GM19043 (cell line): ENCODE measurements at regions not wholly inside any gene's neighbourhood (a gene's known extent, or its start where the extent isn't known, plus 50 kb on each side); places are given as distances from the start of the nearest gene placed in this dataset.

Experiments used
- ATAC-seq: cut with Tn5 transposase; IDR thresholded peaks from one replicate; pipeline ENCODE4 v1.9.1; 2021; ENCODE audit warnings: low read depth; ENCODE audit not compliant: unreplicated experiment

DNA sequence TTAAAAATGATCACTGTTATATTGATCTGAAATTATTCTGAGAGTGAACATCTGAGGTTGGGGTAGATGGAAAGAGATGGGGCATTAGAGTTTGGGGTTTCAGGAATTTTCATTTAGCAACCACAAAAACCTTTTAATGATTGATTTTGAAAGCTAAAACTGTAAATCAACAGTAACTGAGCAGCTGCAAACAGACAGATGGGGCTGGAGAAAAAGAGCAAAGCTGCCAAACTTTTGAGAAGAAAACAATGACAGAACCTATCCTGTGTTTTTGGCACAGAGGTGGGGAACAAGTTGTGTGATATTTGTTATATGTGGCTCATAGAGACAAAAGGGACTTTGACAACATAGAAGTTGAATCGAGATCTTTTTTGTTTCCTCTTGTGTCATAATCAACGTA is 415.8 kb upstream of the DSEL start:
- ATAC-seq, result no peak

DNA sequence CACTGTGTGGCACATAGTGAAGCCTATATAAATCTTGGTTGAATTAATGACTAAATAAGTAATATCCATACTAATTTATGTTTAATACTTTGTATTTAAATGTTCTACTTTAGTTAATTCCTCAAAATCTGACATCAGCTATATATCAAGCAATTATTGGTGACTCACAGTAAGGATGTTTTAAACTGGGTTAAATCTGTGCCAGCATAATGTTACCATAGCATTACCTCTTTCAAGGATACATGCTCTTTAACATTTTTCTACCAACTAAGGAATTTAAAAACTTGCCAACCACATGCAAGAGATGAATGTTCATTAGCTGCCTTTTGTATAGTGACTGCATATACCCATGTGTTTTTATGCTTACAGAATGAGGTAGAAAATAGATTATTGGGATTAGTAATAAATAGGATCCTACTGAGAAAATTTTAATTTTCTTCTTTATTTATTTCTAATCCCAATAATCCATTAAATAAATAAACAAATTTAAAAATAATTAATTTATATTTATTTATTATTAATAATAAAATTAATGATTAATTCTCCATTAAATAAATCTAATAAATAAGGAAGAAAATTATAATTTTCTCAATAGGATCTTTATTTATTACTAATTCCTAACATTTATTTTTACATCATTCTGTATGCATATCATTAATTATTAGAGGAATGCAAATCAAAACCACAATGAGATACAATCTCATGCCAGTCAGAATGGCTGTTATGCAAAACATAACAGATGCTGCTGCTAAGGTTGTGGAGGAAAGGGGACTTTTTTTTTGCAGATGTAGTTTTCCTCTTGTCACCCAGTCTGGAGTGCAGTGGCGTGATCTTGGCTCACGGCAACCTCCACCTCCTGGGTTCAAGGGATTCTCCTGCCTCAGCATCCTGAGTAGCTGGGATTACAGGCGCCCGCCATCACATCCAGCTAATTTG is 410.7 kb upstream of the DSEL start:
- ATAC-seq, result no peak

DNA sequence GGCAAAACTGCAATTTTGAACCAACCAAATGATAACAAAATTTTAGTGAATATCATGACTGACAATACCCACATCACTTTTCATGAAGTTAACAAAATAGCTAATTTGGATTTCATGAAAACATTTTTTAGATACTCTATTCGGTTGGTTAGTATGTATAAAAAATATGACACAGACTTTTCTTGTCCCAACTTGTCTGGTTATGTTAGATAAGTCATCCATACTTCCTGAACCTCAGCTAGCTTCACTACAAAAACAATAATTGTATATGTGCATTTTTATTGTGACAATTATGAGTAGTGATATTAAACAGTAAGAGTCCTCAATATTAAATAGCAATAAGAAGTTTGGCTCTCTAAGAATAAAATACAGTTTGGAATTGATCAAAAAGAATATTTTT is 408.1 kb upstream of the DSEL start:
- ATAC-seq, result no peak

DNA sequence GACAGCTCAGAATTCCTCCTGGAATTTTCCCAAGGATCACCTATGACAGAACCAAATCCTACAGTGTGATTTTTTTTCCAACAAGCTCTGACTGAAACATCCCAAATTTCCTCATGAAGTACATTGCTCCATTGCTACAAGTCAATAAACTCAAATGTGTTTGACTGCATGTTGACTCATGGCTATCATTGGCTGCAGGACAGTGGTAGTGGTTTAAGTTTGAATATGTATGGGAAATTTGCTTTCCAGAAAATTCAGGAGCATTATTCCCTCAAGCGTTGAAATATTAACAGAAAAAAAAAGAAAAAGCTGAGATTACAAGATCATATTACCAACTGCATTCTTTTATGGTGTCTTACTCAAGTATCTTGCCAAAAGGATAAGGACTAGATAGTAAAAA is 402.8 kb upstream of the DSEL start:
- ATAC-seq, result no peak

DNA sequence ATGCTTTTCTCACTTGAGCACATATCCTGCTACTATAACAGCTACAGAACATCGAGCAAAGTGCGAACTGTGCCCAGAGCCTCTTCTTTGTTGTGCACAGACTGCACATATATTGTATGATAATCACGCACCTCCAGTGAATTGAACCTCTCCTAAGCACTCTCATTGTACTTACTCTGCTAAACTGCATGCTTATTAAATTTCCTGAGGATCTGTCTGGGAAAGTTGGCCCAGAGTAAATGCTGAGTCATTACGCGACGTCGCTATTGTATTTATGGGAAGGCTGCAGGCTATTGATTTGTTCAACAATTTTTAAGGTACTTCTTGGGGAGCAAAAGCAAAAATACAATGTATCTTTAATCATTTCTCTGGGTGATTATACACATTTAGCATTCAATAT is 399.6 kb upstream of the DSEL start:
- ATAC-seq, result no peak

DNA sequence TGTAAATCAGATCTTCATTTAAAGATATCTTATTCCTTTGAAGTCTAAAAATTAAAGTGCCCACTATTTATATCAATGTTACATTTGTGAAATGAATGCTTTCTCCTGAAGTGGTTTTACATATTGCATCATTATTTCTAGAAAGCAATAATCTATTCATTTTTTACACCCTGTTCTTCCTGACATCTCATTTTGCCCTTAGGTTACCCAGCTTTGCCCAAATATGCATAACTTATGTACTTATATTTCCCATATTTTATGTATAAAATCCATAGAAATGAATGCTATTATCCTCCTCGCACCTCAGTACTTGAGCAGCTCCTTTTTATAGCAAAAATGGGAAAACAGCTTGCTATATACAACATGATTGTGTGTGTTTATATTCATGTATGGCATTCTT is 396.5 kb upstream of the DSEL start:
- no peak for ATAC-seq

DNA sequence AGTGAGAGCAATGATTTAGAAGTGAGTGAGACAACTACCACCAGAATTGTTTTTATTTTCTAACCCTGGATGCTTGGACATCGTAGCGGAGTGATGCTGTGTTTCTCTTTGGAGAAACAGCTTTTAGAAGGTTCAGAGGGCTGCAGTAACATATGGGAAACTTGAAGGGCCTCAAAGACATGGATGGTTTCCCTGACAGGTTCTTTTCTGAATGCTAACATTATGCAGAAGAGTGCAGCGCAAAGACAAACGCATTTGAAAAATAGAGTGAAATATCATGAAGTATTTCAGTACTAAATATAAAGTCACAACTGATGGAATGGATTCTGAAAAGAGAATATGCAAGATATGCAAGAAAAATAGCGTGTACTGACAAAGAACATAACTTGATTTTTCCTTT is 385.1 kb upstream of the DSEL start:
- no peak for ATAC-seq

DNA sequence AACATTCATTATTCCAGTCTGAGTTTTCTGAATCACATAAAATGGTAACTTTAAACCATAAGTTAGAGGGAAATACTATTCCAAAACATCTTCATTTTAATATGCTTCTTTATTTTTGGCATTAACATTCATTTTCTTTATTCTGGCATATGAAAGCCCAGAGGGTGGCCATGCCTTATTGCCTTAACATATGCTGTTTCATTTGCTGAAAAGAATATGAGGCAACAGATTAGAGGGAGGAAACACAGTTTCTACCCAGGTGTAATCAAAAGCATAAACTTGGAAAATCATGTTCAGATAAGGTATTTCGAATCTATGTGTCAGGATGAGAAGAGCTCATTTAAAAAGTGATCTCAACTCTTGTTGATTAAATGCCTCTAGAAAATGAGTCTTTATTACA is 379.9 kb upstream of the DSEL start:
- ATAC-seq, result no peak

DNA sequence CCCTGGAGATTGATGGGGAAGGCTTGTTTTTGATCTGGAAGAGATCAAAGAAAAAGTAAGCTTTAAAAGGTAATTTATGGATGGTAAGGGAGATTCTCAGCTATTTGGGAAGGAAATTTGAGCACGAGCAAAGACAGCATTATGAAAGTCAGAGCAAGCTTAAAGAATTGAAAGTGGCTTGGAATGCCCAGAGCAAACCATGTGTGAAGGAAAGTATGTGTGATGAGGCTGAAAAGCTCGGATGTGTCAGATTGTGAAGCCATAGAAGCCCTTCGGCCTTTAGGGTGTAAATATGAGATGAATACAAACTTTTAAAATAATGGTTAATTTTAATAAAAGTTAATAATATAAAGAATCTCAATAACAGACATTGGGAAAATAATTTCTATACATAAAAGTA is 377.4 kb upstream of the DSEL start:
- no peak for ATAC-seq

DNA sequence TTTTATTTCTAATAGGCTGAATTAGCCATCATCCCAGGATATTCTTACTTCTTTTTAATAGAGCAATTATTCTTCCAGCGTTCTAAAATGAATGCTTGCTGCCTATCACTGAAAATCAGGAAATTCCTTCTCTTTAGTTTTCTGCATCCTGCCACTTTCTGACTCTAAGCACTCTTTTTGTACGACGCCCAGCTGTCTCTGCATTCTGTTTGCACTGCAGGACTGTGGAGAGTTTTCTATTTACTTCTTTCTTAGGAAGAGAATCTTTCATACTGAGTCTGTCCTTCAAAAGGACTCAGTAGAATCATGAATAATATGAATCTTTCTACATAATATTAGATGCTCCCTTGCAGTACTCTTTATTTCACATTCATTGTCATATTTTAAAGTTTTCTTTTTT is 360.4 kb upstream of the DSEL start:
- no peak for ATAC-seq

DNA sequence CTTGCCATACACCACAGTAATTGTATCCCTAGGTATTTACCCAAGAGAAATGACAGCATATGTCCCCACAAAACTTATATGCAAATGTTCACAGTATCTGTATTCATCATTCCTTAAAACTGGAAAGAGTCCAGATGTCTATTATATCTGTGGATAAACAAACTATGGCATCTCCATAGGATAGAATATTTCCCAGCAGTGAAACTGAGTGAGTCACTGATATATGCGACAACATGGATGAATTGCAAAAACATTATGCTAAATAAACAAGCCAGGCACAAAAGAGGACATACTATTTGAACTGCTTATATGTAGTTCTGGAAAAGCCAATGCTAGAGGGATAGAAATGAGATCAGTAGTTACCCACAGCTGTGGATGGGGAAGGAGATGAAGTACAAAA is 359.4 kb upstream of the DSEL start:
- ATAC-seq, result no peak

DNA sequence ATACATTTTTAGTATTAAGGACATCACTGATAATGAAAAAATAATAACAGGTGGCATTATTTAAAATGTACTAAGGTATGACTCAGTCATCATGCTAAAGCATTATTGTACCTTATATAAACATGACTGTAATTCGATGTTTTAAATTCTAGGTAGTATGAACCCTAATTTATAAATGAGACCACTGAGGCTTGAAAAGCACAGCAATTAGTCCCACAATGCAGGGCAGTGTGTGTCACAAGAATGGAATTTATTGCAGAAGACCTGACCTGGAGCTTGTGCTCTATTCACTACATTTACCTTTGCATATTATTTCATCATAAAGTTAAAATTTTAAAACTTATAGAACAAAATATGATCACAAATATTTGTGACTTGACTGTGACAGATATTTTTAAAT is 358.5 kb upstream of the DSEL start:
- no peak for ATAC-seq

DNA sequence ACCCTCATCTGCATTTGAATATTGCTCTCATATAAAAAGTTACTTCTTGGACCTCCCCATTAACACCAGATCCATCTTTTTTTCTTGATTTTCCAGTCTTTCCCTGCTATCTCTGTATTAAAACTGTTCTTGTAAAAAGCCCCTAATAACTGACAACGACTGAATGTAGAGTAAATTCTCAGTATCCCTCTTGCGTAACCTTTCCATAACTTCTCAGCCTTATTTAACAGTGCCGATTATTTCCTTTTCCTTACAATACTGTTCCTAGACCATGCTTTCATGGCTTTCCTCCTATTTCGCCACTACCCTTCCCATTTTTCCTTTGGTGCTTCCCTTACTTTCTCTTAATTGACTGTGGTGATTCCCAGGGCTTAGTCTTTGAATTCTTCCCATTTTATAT is 348.9 kb upstream of the DSEL start:
- ATAC-seq, result no peak

DNA sequence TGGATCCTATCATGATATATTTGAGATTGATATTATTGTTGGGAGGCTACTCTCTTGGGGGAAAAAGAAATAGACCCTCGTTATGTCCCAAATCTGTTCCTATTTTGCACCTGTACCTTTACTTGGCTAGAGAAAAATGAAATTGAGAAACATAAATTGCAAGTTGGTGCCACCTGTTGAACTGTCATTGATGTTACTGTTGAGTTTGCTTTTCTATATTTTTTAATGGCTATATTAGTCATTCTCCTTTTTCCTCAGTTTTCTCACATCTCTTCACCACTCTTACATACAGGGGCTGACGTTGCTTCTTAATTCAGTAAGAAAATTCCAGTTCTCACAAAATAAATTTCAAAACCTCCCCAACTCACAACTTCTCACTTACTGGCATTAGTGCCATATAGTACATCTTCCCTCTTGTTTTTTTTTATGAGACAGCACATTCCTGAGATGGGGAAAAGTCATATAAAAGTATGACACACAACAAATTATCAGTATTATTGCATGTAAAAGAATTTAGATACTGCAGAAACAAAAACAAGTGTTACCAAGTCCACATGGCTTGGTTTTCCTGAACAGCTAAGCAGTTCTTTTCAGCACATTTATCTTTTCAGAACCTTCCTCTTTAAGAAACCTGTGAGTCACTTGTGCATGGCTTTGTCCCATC is 348.3 kb upstream of the DSEL start:
- no peak for ATAC-seq

DNA sequence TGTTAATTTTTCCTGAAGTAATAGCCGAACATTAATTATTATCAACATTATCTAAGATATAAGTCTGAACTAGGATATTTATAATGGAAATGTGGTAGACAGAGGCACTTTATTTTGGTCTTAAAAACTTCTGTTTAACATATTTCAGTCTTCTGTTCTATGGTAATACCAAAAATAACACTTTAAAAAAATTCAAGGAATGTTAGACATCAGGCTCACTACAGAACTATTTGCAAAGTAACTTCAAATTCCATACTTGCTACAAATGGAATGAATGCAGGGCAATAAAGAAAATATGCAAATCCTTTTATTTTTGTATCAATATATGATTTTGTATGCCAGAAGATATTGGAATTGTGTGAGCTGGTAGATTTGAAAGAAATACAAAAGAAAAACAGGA is 345.5 kb upstream of the DSEL start:
- no peak for ATAC-seq

DNA sequence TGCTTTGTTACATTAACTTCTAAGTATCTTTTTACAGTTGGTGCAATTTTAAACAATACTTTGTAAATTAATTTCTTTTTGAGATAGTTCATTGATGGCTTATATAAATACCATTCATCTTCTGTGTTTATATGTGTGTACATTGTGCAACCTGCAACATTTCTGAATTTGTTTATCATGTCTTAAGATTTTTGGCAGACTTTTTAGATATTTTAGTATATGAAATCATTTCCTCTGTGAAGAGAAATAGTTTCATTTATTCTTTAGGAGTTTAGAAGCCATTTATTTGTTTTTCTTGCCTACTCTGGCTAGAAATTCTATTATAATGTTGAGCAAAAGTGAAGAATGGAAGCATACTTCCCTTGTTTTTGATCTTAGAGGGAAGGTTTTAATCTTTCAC is 337.8 kb upstream of the DSEL start:
- no peak for ATAC-seq

DNA sequence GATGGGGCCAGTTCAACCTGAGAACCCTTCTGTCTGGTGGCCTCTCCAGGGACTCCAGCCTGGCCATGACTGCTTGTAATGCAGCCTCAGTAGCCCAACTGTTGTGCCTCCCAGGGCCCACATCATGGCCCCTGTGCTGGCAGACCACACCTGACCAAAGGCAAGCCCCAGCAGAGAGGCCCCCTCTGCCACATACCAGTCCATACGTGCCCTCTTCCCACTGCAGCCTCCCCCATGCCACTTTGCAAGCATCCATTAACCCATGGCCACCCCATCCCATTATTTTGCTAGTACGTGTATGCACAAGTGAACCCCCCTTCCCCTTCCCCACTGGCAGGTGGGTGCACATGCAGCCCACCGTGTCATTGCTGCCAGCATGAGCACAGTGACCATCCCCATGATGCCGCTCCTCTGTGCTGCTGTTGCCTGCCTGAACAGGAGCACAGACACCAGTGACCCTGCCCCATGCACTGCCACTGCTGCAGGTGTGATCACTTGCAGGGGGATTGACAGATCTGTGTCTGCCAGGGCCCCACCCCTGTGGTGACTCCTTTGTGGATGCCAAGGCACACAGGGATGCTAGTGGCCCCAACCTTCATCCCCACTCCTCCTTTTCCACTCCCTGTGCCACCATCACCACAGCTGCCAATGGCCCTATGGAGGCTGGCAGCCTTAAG is 330.0 kb upstream of the DSEL start:
- no peak for ATAC-seq

DNA sequence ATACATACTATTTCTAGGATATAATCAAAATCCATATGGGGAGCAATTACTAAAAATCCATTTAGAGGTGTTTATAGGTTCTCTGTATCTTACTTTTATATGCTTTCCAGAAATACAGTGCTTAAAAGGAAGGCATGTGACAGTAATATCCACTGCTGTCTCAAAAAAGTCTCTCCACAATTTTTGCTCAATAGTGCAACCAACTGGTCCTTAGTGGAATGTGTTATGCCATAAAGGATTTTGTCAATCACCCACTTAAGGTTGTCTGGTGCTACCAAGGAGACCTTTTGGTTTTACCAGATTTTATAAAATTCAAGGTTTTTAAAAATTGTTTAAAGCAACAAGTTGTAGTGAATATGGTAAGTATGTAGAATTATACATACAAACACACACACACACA is 328.5 kb upstream of the DSEL start:
- ATAC-seq, result no peak

DNA sequence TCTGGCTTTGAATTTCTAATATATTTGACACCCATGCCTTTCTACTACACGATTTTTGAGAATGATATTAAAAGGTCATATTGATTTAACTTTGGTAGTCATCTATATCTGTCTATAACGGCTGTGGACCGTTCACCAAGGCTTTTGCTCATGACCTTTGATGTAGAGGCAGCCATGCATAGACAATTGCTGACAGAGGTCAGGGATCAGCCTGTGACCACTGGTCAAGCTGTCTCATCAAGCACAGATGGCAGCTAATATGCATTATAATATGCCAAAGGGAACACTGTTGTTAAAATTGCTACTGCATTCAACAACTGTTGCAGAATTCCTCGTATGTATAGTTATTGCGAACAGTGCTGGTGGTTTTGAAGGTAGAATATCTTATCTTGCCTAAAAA is 323.9 kb upstream of the DSEL start:
- no peak for ATAC-seq

DNA sequence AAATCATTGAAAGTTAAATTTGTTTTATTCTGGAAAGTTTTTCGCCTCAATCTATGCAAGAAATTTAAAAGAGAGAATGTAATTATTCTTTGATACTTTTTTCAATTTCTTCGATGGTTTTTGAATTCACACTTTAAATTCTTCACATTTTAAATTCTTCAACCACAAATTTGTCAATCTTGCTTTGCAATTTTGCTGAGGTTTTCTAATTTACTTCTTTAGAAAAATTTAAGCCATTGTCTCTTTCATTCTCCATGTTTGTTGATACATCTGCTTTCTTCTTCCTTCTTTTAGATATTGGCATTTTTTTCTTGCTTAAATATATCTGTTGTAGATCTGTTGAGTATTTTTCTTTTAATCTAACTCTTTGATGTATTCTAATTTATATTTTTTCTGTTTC is 301.9 kb upstream of the DSEL start:
- no peak for ATAC-seq

DNA sequence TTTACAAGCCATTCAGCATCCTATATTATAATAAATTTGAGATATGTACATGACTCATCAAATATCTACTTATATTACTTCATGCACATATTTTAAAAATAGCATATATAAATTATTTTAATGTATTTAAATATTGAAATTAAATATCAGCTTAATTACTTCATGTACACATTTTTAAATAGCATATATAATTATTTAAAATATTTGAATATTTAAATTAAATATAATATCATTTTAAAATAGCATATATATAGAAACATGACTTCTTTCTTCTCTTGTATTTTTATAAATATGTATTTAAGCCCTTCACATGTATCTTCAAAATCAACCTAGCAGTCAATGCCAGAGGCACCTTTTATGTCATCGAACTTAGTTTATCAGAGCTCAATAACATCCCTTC is 298.8 kb upstream of the DSEL start:
- no peak for ATAC-seq
